Neural cell (in vitro differentiated cells): ENCODE measurements at regions not wholly inside any gene's neighbourhood (a gene's known extent, or its start where the extent isn't known, plus 50 kb on each side); places are given as distances from the start of the nearest gene placed in this dataset.

ENCODE experiments used
- H2AFZ ChIP-seq: fragments of 200-600, 300-800 bp; sonication (generic), shearing (Covaris generic); 2 replicates; pipeline ENCODE4 v1.6.0; 2014; ENCODE audit warnings: low read depth, mild to moderate bottlenecking, antibody characterized with exemption, low read length, moderate library complexity
- H3F3A ChIP-seq: fragments of 200-600 bp; shearing (Covaris generic); 2 replicates; pipeline ENCODE4 v1.6.1; 2016; ENCODE audit warnings: mild to moderate bottlenecking, moderate library complexity, mixed read lengths, antibody characterized with exemption, low read length; ENCODE audit not compliant: insufficient read depth, poor library complexity, severe bottlenecking
- H3K27ac ChIP-seq: fragments of 200-600, 300-800 bp; sonication (generic), shearing (Covaris generic); 2 replicates; pipeline ENCODE4 v1.5.1; 2014; ENCODE audit warnings: mild to moderate bottlenecking, low read length, moderate library complexity
- H3K27me3 ChIP-seq: fragments of 300-800, 200-600 bp; sonication (generic), shearing (Covaris generic); 2 replicates; pipeline ENCODE4 v1.6.0; 2014; ENCODE audit warnings: mild to moderate bottlenecking, low read depth, low read length, moderate library complexity; ENCODE audit not compliant: insufficient read depth
- H3K36me3 ChIP-seq: fragments of 300-800, 200-600 bp; sonication (generic), shearing (Covaris generic); 2 replicates; pipeline ENCODE4 v1.5.1; 2014; ENCODE audit warnings: mild to moderate bottlenecking, antibody characterized with exemption, low read length, moderate library complexity; ENCODE audit not compliant: insufficient read depth
- H3K4me2 ChIP-seq: fragments of 300-800, 200-600 bp; sonication (generic), shearing (Covaris generic); 2 replicates; pipeline ENCODE4 v1.6.0; 2014; ENCODE audit warnings: mild to moderate bottlenecking, low read length
- H3K4me3 ChIP-seq: fragments of 300-800, 200-600 bp; sonication (generic), shearing (Covaris generic); 2 replicates; pipeline ENCODE4 v1.5.1; 2014; ENCODE audit warnings: mild to moderate bottlenecking, low read length, moderate library complexity
- H3K79me2 ChIP-seq: fragments of 200-600 bp; shearing (Covaris generic); replicated peaks from 2 replicates; pipeline ENCODE4 v1.6.0; 2014; ENCODE audit warnings: mild to moderate bottlenecking, low read length, moderate library complexity; ENCODE audit not compliant: insufficient read depth
- H3K9ac ChIP-seq: fragments of 300-800, 200-600 bp; sonication (generic), shearing (Covaris generic); 2 replicates; pipeline ENCODE4 v1.6.1; 2016; ENCODE audit warnings: mild to moderate bottlenecking, low read length, mixed read lengths
- H3K9me2 ChIP-seq: fragments of 200-600 bp; shearing (Covaris generic); 2 replicates; pipeline ENCODE4 v1.6.1; 2016; ENCODE audit warnings: mild to moderate bottlenecking, low read length, mixed read lengths; ENCODE audit not compliant: insufficient read depth
- H3K9me3 ChIP-seq: fragments of 200-600, 300-800 bp; sonication (generic), shearing (Covaris generic); 2 replicates; pipeline ENCODE4 v1.6.1; 2016; ENCODE audit warnings: mild to moderate bottlenecking, mixed run types, low read length, moderate library complexity, mixed read lengths
- H4K20me1 ChIP-seq: fragments of 200-600 bp; shearing (Covaris generic); 2 replicates; pipeline ENCODE4 v1.6.1; 2016; ENCODE audit warnings: mild to moderate bottlenecking, mixed run types; ENCODE audit not compliant: insufficient read depth
- CTCF ChIP-seq: fragments of 450-650 bp; IDR thresholded peaks from 2 replicates; pipeline ENCODE4 v1.5.1; 2014; ENCODE audit warnings: antibody characterized with exemption, mild to moderate bottlenecking, moderate library complexity; ENCODE audit not compliant: poor library complexity, severe bottlenecking
- EP300 ChIP-seq: fragments of 450-650 bp; conservative IDR thresholded peaks from 2 replicates; pipeline ENCODE4 v1.6.1; 2014; ENCODE audit warnings: antibody characterized with exemption, mild to moderate bottlenecking, moderate library complexity; ENCODE audit not compliant: poor library complexity, severe bottlenecking
- EZH2 ChIP-seq: fragments of 200-600, 300-800 bp; shearing (Covaris generic), sonication (generic); IDR thresholded peaks from 2 replicates; pipeline ENCODE4 v1.6.1; 2014; ENCODE audit warnings: antibody characterized with exemption, low read length, borderline replicate concordance, mild to moderate bottlenecking; ENCODE audit not compliant: insufficient read depth, poor library complexity, severe bottlenecking
- MXI1 ChIP-seq: fragments of 450-650 bp; conservative IDR thresholded peaks from 2 replicates; pipeline ENCODE4 v1.6.1; 2014; ENCODE audit warnings: antibody characterized with exemption, mild to moderate bottlenecking; ENCODE audit not compliant: poor library complexity, severe bottlenecking
- POLR2AphosphoS5 ChIP-seq: IDR thresholded peaks from 2 replicates; pipeline ENCODE4 v1.6.1; 2012
- RAD21 ChIP-seq: fragments of 450-650 bp; conservative IDR thresholded peaks from 2 replicates; pipeline ENCODE4 v1.6.1; 2014; ENCODE audit warnings: antibody characterized with exemption, mild to moderate bottlenecking, moderate library complexity
- REST ChIP-seq: IDR thresholded peaks from 2 replicates; pipeline ENCODE4 v1.6.1; 2012; ENCODE audit warnings: borderline replicate concordance
- SMC3 ChIP-seq: fragments of 450-650 bp; conservative IDR thresholded peaks from 2 replicates; pipeline ENCODE4 v1.6.1; 2014; ENCODE audit warnings: antibody characterized with exemption, mild to moderate bottlenecking, moderate library complexity; ENCODE audit not compliant: poor library complexity
- TAF1 ChIP-seq: IDR thresholded peaks from 2 replicates; pipeline ENCODE4 v1.6.1; 2012; ENCODE audit warnings: low read depth

GRCh38 chr10:29223326-29223725 lies 65.5 kb upstream of the LYZL1 start:
- Histone ChIP-seq H3K27me3 (no peaks in the 10 kb centered on the region), H3K9ac (no peak overlapping the region), H3K4me3 (no peak overlapping the region), H3K27ac (no peak overlapping the region), H4K20me1 (no peaks in the 10 kb centered on the region), H3K9me3 (no peaks in the 10 kb centered on the region), H3K9me2 (no peaks in the 10 kb centered on the region), H3K79me2 (no peaks in the 10 kb centered on the region), H3K36me3 (no peaks in the 10 kb centered on the region), H3F3A (no peaks in the 10 kb centered on the region), H3K4me2 (no peak overlapping the region), H2AFZ (no peak overlapping the region)
- TF ChIP-seq POLR2AphosphoS5 (no peak), MXI1 (no peak), TAF1 (no peak), EZH2 (no peak), SMC3 (no peak), EP300 (no peak), RAD21 (no peak), REST (no peak), CTCF (no peak)

GRCh38 chr10:29224631-29225030 lies 64.2 kb upstream of the LYZL1 start:
- Histone ChIP-seq H3K9ac (no peak overlapping the region), H2AFZ (no peak overlapping the region), H3K36me3 (no peaks in the 10 kb centered on the region), H3F3A (no peaks in the 10 kb centered on the region), H4K20me1 (no peaks in the 10 kb centered on the region), H3K27ac (no peak overlapping the region), H3K79me2 (no peaks in the 10 kb centered on the region), H3K4me2 (no peak overlapping the region), H3K4me3 (no peak overlapping the region), H3K9me3 (no peaks in the 10 kb centered on the region), H3K9me2 (no peaks in the 10 kb centered on the region), H3K27me3 (no peaks in the 10 kb centered on the region)
- TF ChIP-seq SMC3 (no peak), TAF1 (no peak), MXI1 (no peak), EP300 (no peak), REST (no peak), POLR2AphosphoS5 (no peak), RAD21 (no peak), EZH2 (no peak), CTCF (no peak)
